ENCODE measurements at regions not wholly inside any gene's neighbourhood (a gene's known extent, or its start where the extent isn't known, plus 50 kb on each side); places are given as distances from the start of the nearest gene placed in this dataset.

DNA sequence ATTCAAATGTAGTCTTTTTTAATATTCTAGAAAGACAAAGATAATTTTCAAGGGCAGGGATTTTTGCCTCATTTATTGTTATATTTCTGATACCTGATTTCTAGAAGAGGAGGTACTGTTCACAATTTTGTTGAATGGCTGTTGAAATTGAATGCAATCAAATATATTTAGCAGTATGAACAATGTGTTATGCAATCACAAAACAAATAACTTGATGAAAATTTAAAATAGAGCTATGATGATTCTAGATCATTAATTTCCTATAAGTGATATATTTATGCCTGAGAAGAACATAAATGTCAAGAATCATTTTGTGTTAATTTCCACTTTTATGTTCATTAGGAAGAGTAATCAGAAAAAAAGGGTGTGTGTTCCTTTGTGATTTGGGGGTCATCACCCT, 114.6 kb upstream of the CNTNAP2 start:
- TF ChIP-seq, protein P1, sequence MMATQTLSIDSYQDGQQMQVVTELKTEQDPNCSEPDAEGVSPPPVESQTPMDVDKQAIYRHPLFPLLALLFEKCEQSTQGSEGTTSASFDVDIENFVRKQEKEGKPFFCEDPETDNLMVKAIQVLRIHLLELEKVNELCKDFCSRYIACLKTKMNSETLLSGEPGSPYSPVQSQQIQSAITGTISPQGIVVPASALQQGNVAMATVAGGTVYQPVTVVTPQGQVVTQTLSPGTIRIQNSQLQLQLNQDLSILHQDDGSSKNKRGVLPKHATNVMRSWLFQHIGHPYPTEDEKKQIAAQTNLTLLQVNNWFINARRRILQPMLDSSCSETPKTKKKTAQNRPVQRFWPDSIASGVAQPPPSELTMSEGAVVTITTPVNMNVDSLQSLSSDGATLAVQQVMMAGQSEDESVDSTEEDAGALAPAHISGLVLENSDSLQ (IDR thresholded peaks at IDR 0.05): no peak
- no peak for TF ChIP-seq FOXA1 (IDR thresholded peaks at IDR 0.05)
- no peak for TF ChIP-seq HDGF (IDR thresholded peaks at IDR 0.05; ENCODE audit: borderline replicate concordance)
- TF ChIP-seq CTBP1 (IDR thresholded peaks at IDR 0.05; ENCODE audit: borderline replicate concordance): no peak
- TF ChIP-seq FOXM1 (IDR thresholded peaks at IDR 0.05; ENCODE audit: borderline replicate concordance): no peak
- no peak for TF ChIP-seq FOXK2 (IDR thresholded peaks at IDR 0.05)
- no peak for TF ChIP-seq LEF1 (IDR thresholded peaks at IDR 0.05; ENCODE audit: borderline replicate concordance)
